OCI-LY3 (cell line): ENCODE measurements at regions not wholly inside any gene's neighbourhood (a gene's known extent, or its start where the extent isn't known, plus 50 kb on each side); places are given as distances from the start of the nearest gene placed in this dataset.

ENCODE experiments used
- H2AFZ ChIP-seq: fragments of 200-600, 300-600 bp; shearing (Covaris generic); 2 replicates; pipeline ENCODE4 v1.6.0; 2014; ENCODE audit warnings: antibody characterized with exemption, low read depth, low read length
- H3K27ac ChIP-seq: fragments of 200-600, 300-600 bp; sonication (generic); 2 replicates; pipeline ENCODE4 v1.5.1; 2014; ENCODE audit warnings: mild to moderate bottlenecking, low read length, moderate library complexity, mixed read lengths
- H3K27me3 ChIP-seq: fragments of 200-600, 300-600 bp; sonication (generic); 2 replicates; pipeline ENCODE4 v1.6.1; 2014; ENCODE audit warnings: low read depth, low read length, mixed read lengths
- H3K36me3 ChIP-seq: fragments of 200-600, 300-600 bp; sonication (generic); replicated peaks from 2 replicates; pipeline ENCODE3; 2014; ENCODE audit warnings: low read depth, low read length, mixed read lengths
- H3K4me1 ChIP-seq: fragments of 300-600, 200-600 bp; sonication (generic); 2 replicates; pipeline ENCODE4 v1.6.1; 2014; ENCODE audit warnings: low read length, mixed read lengths
- H3K4me2 ChIP-seq: fragments of 200-600, 300-600 bp; sonication (generic); 2 replicates; pipeline ENCODE4 v1.6.1; 2014; ENCODE audit warnings: low read length, mixed read lengths
- H3K4me3 ChIP-seq: fragments of 300-600, 200-600 bp; sonication (generic); 2 replicates; pipeline ENCODE4 v1.5.1; 2014; ENCODE audit warnings: antibody characterized with exemption, mild to moderate bottlenecking, low read length, moderate library complexity
- H3K79me2 ChIP-seq: fragments of 300-600, 200-600 bp; shearing (Covaris generic); 2 replicates; pipeline ENCODE4 v1.6.1; 2014; ENCODE audit warnings: mild to moderate bottlenecking, low read length, mixed read lengths
- H3K9ac ChIP-seq: fragments of 300-600, 200-600 bp; shearing (Covaris generic); 2 replicates; pipeline ENCODE4 v1.6.0; 2014; ENCODE audit warnings: mild to moderate bottlenecking, low read length, moderate library complexity
- H3K9me3 ChIP-seq: fragments of 200-600, 300-600 bp; shearing (Covaris generic); 2 replicates; pipeline ENCODE4 v1.6.1; 2014; ENCODE audit warnings: low read length, mixed read lengths; ENCODE audit not compliant: insufficient read depth
- H4K20me1 ChIP-seq: fragments of 200-600, 300-600 bp; sonication (generic); 2 replicates; pipeline ENCODE4 v1.6.1; 2016; ENCODE audit warnings: low read length, mixed read lengths; ENCODE audit not compliant: insufficient read depth
- CTCF ChIP-seq: fragments of 200-600, 300-600 bp; sonication (generic); IDR thresholded peaks from 2 replicates; pipeline ENCODE4 v1.5.1; 2014; ENCODE audit warnings: antibody characterized with exemption, low read length, low read depth
- EZH2phosphoT487 ChIP-seq: fragments of 200-600 bp; shearing (Covaris generic); IDR thresholded peaks from 2 replicates; pipeline ENCODE4 v1.6.1; 2018; ENCODE audit warnings: antibody characterized with exemption, mixed run types, low read depth

DNA sequence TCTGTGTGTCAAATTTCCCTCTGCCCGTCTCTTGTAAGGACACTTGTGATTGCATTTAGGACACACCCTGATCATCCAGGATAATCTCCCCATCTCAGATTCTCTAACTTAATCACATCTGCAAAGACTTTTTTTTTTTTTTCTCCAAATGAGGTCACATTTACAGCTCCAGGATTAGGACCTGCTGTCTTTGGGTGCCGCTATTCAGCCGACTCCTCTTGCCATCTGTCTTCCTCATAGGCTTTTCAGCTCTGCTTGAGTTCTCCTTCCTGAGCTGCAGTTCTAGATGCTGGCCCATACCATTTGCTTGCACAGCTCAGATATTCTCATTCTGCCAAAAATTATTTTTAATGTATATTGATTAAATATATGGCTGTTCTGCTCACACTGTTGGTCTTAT is 94.3 kb upstream of the TLE3 start:
- no peaks in the 10 kb centered on the region for H3K79me2 ChIP-seq
- H3K9me3 ChIP-seq: 0 out of 2 replicates have a peak, but pooled peaks cover 5% of the 10 kb centered on the region
- TF ChIP-seq EZH2phosphoT487 (no peak), CTCF (no peak)
- H3K27ac ChIP-seq: no peak overlapping the region
- H3K36me3 ChIP-seq: no peaks in the 10 kb centered on the region
- H3K27me3 ChIP-seq: peaks cover 32% of the 10 kb centered on the region
- peaks cover 27% of the 10 kb centered on the region for H3K4me1 ChIP-seq
- no peak overlapping the region for H3K4me2 ChIP-seq
- H2AFZ ChIP-seq: no peak overlapping the region
- no peak overlapping the region for H3K4me3 ChIP-seq
- no peak overlapping the region for H3K9ac ChIP-seq
- no peaks in the 10 kb centered on the region for H4K20me1 ChIP-seq

- H2AFZ ChIP-seq: no peak overlapping the region
Observed at GRCh38 chr15:70190965-70191364, 93.2 kb upstream of the TLE3 start.

DNA sequence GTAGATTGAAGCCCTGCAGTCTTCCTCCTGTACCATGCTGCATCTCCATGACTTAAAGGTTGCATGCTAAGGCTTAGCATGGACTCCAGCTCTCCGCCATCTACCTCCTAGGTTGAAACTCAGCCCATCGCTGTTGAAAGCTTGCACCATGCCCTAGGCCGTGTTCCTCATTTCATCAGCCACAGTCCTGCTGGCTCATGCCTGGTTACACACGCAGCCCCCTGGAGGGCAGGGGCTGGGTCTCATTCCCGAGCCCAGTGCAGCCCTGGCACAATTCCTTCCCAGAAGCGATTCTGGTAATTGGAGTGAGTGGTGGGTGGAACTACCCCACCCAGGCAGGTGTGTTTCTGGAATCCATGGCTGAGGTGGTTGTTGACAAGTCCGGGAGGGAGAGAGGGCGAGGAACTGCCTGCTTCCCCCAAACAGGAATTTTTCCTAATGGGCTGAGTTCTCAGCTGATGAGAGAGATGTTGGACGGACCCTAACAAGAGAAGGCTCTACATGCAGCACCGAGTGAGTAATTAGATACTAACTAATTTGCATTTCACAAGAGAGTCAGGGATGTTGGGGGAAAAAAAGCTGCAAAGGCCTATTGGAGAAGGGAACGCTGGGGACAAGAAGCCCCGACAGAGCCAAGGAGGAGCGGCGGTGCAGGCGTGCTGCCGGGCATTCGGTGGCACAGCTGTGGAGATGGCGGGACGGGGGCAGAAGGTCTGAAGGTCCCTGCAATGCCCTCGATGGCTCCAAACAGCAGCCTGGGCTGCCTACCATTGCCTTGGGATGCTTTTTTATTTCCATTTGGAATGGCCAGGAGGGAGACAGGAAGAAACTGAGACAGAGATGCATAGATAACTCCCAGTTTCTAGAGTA is 92.3 kb upstream of the TLE3 start:
- Histone ChIP-seq H4K20me1 (no peaks in the 10 kb centered on the region), H3K9ac (no peak overlapping the region)
- TF ChIP-seq EZH2phosphoT487: no peak
- no peak for TF ChIP-seq CTCF

More at GRCh38 chr15:70190965-70191364, 93.2 kb upstream of the TLE3 start:
- H3K4me1 ChIP-seq: peaks cover 23% of the 10 kb centered on the region
- no peak overlapping the region for H3K4me3 ChIP-seq
- no peak overlapping the region for H3K9ac ChIP-seq
- H3K4me2 ChIP-seq: no peak overlapping the region
- H3K9me3 ChIP-seq: 0 out of 2 replicates have a peak, but pooled peaks cover 5% of the 10 kb centered on the region
- TF ChIP-seq CTCF: no peak
- TF ChIP-seq EZH2phosphoT487: no peak
- no peaks in the 10 kb centered on the region for H3K36me3 ChIP-seq
- H4K20me1 ChIP-seq: no peaks in the 10 kb centered on the region
- no peak overlapping the region for H3K27ac ChIP-seq
- peaks cover 31% of the 10 kb centered on the region for H3K27me3 ChIP-seq
- no peaks in the 10 kb centered on the region for H3K79me2 ChIP-seq

DNA sequence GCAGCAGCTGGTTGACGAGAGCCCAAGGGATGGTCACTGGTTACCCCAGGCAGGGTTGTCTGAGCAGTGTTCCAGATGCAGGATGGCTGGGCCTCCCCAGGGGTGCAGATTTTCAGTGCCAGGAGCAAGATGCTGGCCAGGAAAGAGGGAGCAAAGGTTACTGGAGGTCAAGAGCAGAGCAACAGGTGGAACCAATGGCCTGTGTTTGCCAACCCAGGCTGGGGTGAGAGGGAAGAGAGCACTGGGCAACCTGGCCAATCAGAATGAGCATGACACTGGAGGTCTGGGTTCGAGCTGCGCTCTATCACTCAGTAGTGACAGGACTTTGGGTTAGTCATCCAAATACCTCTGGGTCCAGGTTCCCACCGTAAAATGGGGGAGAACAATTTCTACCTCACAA is 90.6 kb upstream of the TLE3 start:
- Histone ChIP-seq H3K9me3 (0 out of 2 replicates have a peak, but pooled peaks cover 5% of the 10 kb centered on the region), H3K4me1 (peaks cover 11% of the 10 kb centered on the region), H3K36me3 (no peaks in the 10 kb centered on the region), H3K27me3 (peaks cover 7% of the 10 kb centered on the region; the same call in 1 of the 2 replicates), H2AFZ (no peak overlapping the region), H4K20me1 (no peaks in the 10 kb centered on the region), H3K4me3 (no peak overlapping the region), H3K4me2 (no peak overlapping the region), H3K27ac (no peak overlapping the region), H3K9ac (no peak overlapping the region), H3K79me2 (no peaks in the 10 kb centered on the region)
- TF ChIP-seq EZH2phosphoT487: no peak
- TF ChIP-seq CTCF: no peak

More for the DNA sequence above, 92.3 kb upstream of the TLE3 start:
- H3K4me2 ChIP-seq: no peak overlapping the region
- H3K79me2 ChIP-seq: no peaks in the 10 kb centered on the region
- no peak overlapping the region for H2AFZ ChIP-seq
- H3K27me3 ChIP-seq: peaks cover 23% of the 10 kb centered on the region
- peaks cover 14% of the 10 kb centered on the region for H3K4me1 ChIP-seq
- no peak overlapping the region for H3K27ac ChIP-seq
- H3K4me3 ChIP-seq: no peak overlapping the region
- H3K36me3 ChIP-seq: no peaks in the 10 kb centered on the region
- H3K9me3 ChIP-seq: 0 out of 2 replicates have a peak, but pooled peaks cover 5% of the 10 kb centered on the region
